BJ (cell line): ENCODE measurements at regions not wholly inside any gene's neighbourhood (a gene's known extent, or its start where the extent isn't known, plus 50 kb on each side); places are given as distances from the start of the nearest gene placed in this dataset.

Experiments used
- CTCF ChIA-PET: fragments of 350-600 bp; formaldehyde crosslinking; extraction: SDS; loops from one replicate; lab custom pipeline; 2021; ENCODE audit warnings: antibody characterized with exemption, inconsistent platforms; lab: Yijun Ruan, JAX
- POLR2A ChIA-PET: fragments of 300-600 bp; sonication (Branson Sonifier 250); formaldehyde crosslinking; extraction: SDS; loops from one replicate; lab custom pipeline; 2021; ENCODE audit warnings: antibody characterized with exemption; lab: Charles Lee
- DNase-seq: peaks from one replicate; pipeline ENCODE4 v3.0.0-alpha.2; 2011; ENCODE audit warnings: low read depth
- H3K27me3 ChIP-seq: 2 replicates; pipeline ENCODE4 v1.6.0; 2011; ENCODE audit warnings: low read length; ENCODE audit not compliant: control insufficient read depth, insufficient read depth
- H3K36me3 ChIP-seq: 2 replicates; pipeline ENCODE4 v1.5.1; 2011; ENCODE audit warnings: low read length; ENCODE audit not compliant: control insufficient read depth, insufficient read depth
- H3K4me3 ChIP-seq: 2 replicates; pipeline ENCODE4 v1.5.1; 2011; ENCODE audit warnings: low read depth, mild to moderate bottlenecking, control low read depth, low read length
- TF ChIP-seq, protein P1 (sequence below): IDR thresholded peaks from 2 replicates; pipeline ENCODE4 v1.5.1; 2011; ENCODE audit warnings: low read depth, mild to moderate bottlenecking, control low read depth, inconsistent platforms, low read length, moderate library complexity; ENCODE audit not compliant: insufficient read depth

DNA sequence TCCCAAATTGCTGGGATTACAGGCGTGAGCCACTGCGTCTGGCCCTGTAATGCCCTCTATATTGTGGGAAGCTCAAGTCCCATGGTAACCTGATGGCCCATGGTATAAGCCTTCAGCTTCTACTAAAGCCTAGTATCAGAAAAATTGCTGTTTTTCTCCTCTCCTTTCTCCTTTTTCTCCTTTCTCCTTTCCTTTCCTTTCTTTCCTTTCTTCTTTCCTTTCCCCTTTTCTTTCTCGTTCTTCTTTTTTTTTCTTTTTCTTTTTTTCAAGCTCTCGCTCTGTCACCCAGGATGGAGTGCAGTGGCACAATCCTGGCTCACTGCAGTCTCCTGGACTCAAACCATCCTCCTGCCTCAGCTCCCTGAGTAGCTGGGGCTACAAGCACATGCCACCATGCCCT is 740.7 kb downstream of the FAM133A start:
- TF ChIP-seq, protein P1, sequence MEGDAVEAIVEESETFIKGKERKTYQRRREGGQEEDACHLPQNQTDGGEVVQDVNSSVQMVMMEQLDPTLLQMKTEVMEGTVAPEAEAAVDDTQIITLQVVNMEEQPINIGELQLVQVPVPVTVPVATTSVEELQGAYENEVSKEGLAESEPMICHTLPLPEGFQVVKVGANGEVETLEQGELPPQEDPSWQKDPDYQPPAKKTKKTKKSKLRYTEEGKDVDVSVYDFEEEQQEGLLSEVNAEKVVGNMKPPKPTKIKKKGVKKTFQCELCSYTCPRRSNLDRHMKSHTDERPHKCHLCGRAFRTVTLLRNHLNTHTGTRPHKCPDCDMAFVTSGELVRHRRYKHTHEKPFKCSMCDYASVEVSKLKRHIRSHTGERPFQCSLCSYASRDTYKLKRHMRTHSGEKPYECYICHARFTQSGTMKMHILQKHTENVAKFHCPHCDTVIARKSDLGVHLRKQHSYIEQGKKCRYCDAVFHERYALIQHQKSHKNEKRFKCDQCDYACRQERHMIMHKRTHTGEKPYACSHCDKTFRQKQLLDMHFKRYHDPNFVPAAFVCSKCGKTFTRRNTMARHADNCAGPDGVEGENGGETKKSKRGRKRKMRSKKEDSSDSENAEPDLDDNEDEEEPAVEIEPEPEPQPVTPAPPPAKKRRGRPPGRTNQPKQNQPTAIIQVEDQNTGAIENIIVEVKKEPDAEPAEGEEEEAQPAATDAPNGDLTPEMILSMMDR, result no peak
- ChIA-PET CTCF (no interaction called here), POLR2A (no interaction called here)
- H3K4me3 ChIP-seq, result no peak overlapping the region
- H3K36me3 ChIP-seq, result no peaks in the 10 kb centered on the region
- no peaks in the 10 kb centered on the region for H3K27me3 ChIP-seq
- DNase-seq, result no peak

GRCh38 chrX:94418065-94418464 is 744.1 kb downstream of the FAM133A start:
- DNase-seq, result no peak
- Histone ChIP-seq H3K27me3 (no peaks in the 10 kb centered on the region), H3K4me3 (no peak overlapping the region), H3K36me3 (no peaks in the 10 kb centered on the region)
- TF ChIP-seq, protein P1, result no peak
- ChIA-PET POLR2A (no interaction called here), CTCF (no interaction called here)

- DNase-seq, result no peak
- H3K36me3 ChIP-seq, result no peaks in the 10 kb centered on the region
- ChIA-PET CTCF (no interaction called here), POLR2A (no interaction called here)
- TF ChIP-seq, protein P1, result no peak
- H3K27me3 ChIP-seq, result no peaks in the 10 kb centered on the region
- H3K4me3 ChIP-seq, result no peak overlapping the region
Measured at GRCh38 chrX:94424456-94424855, 750.5 kb downstream of the FAM133A start.

DNA sequence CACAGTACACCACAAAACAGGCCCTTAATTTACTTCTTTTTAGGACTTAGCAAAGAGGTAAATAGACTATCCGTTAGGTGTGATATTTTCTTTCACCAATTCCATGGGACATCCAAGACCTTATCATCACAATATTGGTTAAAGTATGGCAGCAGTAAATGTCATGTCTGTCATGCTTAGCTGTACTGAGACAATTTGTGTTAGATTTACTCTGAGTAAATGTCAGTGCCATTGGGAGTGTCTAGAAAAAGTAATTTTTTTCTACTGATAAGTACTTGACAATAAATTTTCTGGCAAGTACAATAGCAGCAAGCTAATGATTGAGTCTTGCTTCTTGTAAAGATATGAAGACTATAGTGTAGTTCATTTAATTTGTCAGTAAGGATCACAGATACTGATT is 756.1 kb downstream of the FAM133A start:
- Histone ChIP-seq H3K27me3 (no peaks in the 10 kb centered on the region), H3K4me3 (no peak overlapping the region), H3K36me3 (no peaks in the 10 kb centered on the region)
- no peak for DNase-seq
- ChIA-PET POLR2A (no interaction called here), CTCF (no interaction called here)
- TF ChIP-seq, protein P1, result no peak

- DNase-seq, result no peak
- CTCF ChIA-PET, result no interaction called here
- Histone ChIP-seq H3K36me3 (no peaks in the 10 kb centered on the region), H3K4me3 (no peak overlapping the region), H3K27me3 (no peaks in the 10 kb centered on the region)
- POLR2A ChIA-PET, result no interaction called here
- TF ChIP-seq, protein P1, result no peak
Measured at GRCh38 chrX:94435799-94436198, 761.8 kb downstream of the FAM133A start.
